Duodenal mucosa (tissue), 2 donors: ENCODE measurements at regions not wholly inside any gene's neighbourhood (a gene's known extent, or its start where the extent isn't known, plus 50 kb on each side); places are given as distances from the start of the nearest gene placed in this dataset.

Source experiments
- H3K27ac ChIP-seq: one replicate; pipeline ENCODE4 v1.7.0; 2013; ENCODE audit warnings: low read depth, low read length
- H3K27me3 ChIP-seq, 2 donors: one replicate each; pipeline ENCODE4 v1.7.0; 2013; ENCODE audit warnings: low read length in 2 of 2, control low read depth in 1 of 2; ENCODE audit not compliant: insufficient read depth in 2 of 2, control insufficient read depth in 1 of 2
- H3K36me3 ChIP-seq, 2 donors: one replicate each; pipeline ENCODE4 v1.7.0; 2013; ENCODE audit warnings: low read length in 2 of 2, control low read depth in 1 of 2; ENCODE audit not compliant: insufficient read depth in 2 of 2, control insufficient read depth in 1 of 2
- H3K4me1 ChIP-seq, 2 donors: one replicate each; pipeline ENCODE4 v1.7.0; 2013; ENCODE audit warnings: low read length in 2 of 2, control low read depth in 1 of 2; ENCODE audit not compliant: insufficient read depth in 2 of 2, control insufficient read depth in 1 of 2
- H3K4me3 ChIP-seq, 2 donors: one replicate each; pipeline ENCODE4 v1.7.0; 2013; ENCODE audit warnings: low read length in 2 of 2, low read depth in 1 of 2
- H3K9ac ChIP-seq, 2 donors: one replicate each; pipeline ENCODE4 v1.7.0; 2013; ENCODE audit warnings: low read length in 2 of 2, low read depth in 1 of 2
- H3K9me3 ChIP-seq, 2 donors: one replicate each; pipeline ENCODE4 v1.7.0; 2013; ENCODE audit warnings: low read length in 2 of 2, control low read depth in 1 of 2; ENCODE audit not compliant: control insufficient read depth in 1 of 2

DNA sequence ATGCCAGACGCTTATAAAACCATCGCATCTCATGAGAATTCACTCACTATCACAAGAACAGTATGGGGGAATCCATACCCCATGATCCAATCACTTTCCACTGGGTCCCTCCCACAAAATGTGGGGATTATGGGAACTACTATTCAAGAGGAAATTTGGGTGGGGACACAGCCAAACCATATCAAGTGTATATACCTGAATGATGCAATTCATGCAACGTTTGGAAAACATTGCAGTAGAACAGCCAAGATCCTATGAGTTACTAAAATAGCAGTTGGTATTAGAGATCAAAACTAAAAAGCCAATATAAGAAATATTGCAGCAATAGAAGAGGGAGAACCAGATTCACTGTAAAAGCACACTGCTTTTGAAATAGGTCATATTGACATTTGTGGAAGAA, 1543.9 kb upstream of the B3GALT2 start:
- Histone ChIP-seq H3K27me3 (no peaks in the 10 kb centered on the region), H3K9me3 (no peaks in the 10 kb centered on the region), H3K4me3 (no peak overlapping the region), H3K4me1 (no peaks in the 10 kb centered on the region), H3K27ac (no peak overlapping the region), H3K9ac (no peak overlapping the region), H3K36me3 (no peaks in the 10 kb centered on the region)

DNA sequence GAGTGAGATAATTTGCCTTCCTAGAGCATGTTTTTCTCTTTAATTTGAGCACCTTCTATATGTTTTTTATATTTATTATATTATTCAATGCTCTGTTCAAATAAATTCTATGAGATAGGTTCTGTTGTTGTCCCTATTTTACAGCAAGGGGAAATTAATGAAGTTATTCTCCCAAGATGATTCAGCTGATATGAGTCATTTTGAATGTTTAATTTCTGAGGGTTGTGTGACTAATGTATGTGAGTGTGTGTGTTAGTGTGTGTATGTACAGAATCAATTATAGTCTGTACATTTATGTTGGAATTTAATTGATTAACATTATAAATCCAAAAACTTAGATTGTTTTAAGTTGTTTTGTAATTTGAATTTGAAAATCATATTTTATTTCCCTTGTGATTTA, 1536.7 kb upstream of the B3GALT2 start:
- no peaks in the 10 kb centered on the region for H3K36me3 ChIP-seq
- H3K9me3 ChIP-seq: no peaks in the 10 kb centered on the region
- no peak overlapping the region for H3K27ac ChIP-seq
- H3K4me3 ChIP-seq: no peak overlapping the region
- no peak overlapping the region for H3K9ac ChIP-seq
- H3K27me3 ChIP-seq: no peaks in the 10 kb centered on the region
- no peaks in the 10 kb centered on the region for H3K4me1 ChIP-seq

DNA sequence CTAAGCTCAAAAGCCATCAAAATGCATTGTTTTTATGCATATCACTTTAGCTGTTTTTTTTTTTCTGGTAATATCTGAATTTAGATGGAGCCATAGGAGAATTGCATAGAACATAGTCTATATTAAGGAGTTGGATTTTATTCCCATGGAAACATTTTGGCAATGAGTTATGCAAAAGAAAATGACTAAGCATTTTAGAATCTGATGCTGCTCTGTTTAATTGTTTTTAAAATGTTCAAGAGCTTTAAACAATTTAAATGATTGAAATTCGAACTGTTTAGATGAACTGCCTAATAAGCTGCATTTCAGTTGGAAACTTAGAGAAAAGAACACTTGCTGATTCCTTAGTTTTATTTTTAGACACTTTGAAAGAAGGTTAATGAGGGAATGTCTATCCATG, 1531.5 kb upstream of the B3GALT2 start:
- Histone ChIP-seq H3K27me3 (no peaks in the 10 kb centered on the region), H3K27ac (no peak overlapping the region), H3K9me3 (no peaks in the 10 kb centered on the region), H3K9ac (no peak overlapping the region), H3K4me3 (no peak overlapping the region), H3K4me1 (no peaks in the 10 kb centered on the region), H3K36me3 (no peaks in the 10 kb centered on the region)

DNA sequence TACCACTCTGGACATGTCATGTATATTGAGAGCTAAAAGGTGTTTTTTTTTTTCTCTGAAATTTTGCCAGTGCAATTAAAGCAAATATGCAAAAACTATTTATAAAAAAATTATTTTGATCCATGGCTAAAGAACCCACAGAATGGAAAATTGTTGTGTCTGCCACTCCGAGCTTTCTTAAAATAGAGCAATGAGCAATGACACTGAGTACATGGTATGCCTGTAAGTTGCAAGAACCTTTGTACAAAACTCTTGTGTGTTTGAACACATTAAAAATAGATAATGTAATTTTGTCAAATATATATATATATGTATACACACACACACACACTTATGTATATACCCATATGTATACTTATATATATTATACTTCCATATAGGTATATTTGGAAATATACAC, 1530.9 kb upstream of the B3GALT2 start:
- no peak overlapping the region for H3K27ac ChIP-seq
- H3K4me3 ChIP-seq: no peak overlapping the region
- no peaks in the 10 kb centered on the region for H3K36me3 ChIP-seq
- no peaks in the 10 kb centered on the region for H3K4me1 ChIP-seq
- no peaks in the 10 kb centered on the region for H3K27me3 ChIP-seq
- H3K9ac ChIP-seq: no peak overlapping the region
- no peaks in the 10 kb centered on the region for H3K9me3 ChIP-seq

DNA sequence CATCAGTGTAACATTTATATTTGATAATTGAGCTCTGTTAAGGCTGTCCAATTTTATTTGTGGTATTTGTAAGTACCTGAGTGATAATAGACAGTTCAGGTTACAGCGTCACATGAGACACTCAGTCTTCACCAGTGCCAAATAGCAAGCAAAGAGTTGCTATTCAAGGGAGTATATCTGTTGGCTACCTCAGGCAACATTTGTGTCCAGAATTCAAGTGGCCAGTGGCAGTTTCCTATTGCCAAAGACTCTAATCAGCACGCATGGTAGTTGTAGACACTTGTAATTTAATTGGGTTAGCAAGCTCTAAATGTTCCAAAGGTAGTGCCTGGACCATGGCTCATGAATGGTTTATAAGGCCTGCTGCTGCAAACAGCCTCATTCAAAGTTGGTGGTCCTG, 1524.3 kb upstream of the B3GALT2 start:
- Histone ChIP-seq H3K36me3 (no peaks in the 10 kb centered on the region), H3K4me3 (no peak overlapping the region), H3K4me1 (no peaks in the 10 kb centered on the region), H3K9ac (no peak overlapping the region), H3K27ac (no peak overlapping the region), H3K27me3 (no peaks in the 10 kb centered on the region), H3K9me3 (no peaks in the 10 kb centered on the region)

DNA sequence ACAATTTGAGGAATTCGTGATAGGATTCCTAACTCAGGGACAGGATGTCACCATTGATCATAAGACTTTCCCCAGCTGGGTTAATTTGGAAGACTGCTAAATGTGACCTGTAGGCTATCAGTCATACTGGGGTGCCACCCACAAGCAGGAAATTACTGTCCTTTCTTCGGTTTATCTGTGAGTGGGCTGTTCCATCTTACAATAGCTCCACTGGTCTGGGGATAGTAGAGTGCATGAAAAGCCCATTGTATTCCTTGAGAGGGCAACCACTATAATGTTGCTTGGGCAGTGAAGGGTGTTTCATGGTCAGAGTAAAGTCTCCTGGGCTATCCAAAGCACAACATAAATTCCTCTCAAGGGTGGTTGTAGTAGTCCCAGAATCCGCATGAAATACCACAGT, 1523.0 kb upstream of the B3GALT2 start:
- Histone ChIP-seq H3K27me3 (no peaks in the 10 kb centered on the region), H3K4me3 (no peak overlapping the region), H3K9me3 (no peaks in the 10 kb centered on the region), H3K27ac (no peak overlapping the region), H3K9ac (no peak overlapping the region), H3K36me3 (no peaks in the 10 kb centered on the region), H3K4me1 (no peaks in the 10 kb centered on the region)

DNA sequence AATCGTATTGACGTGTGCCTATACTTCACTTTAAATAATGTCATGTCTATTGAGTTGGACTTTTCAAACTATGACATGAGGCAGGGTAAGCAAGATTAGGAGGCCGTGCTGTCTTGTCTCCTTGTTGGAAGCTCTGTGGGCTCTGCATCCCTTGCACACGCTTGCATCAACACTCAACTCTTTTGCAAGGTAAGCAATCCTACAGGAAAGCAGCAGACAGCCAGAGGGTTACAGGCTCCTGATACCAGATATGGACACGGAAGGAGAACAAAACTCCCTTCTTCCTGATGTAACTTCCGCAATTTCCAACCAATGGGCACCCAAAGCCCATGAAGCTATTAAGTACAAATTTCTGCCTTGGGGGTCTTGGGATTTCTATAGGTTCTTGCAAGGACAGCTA, 1520.7 kb upstream of the B3GALT2 start:
- Histone ChIP-seq H3K9ac (no peak overlapping the region), H3K27me3 (no peaks in the 10 kb centered on the region), H3K9me3 (no peaks in the 10 kb centered on the region), H3K4me1 (no peaks in the 10 kb centered on the region), H3K4me3 (no peak overlapping the region), H3K27ac (no peak overlapping the region), H3K36me3 (no peaks in the 10 kb centered on the region)

DNA sequence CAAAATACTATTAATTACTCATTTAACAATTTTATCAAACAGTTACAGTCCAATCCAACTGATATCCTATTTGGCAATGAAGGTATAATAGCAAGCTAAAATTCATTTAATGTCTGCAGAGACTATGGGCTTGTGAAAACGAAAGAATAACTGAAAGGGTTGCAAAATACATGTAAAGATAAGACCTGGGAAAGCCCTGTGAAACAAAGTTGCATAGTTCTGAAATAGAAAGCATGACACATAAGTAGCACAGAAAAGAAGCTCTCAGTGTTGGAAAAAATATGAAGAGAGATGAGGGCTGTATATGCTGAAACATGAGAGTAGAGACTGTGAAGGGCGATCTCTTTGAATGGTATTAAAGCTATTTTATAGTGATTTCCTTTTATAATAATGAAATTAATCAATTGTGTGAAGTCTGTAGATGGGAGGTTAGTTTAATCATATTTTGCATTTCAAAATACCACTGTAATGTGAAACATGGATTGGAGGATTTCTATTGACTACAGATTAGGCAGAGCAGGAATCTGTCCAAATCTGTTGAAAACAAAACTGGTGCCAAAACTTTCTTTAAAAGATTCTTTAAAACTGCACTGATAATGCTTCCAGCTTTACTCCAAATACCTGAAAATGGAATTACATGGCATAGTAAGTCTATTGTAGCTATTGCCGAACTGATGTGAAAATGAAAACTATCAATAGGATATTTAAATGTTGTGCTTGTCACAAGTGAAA, 1518.9 kb upstream of the B3GALT2 start:
- no peaks in the 10 kb centered on the region for H3K27me3 ChIP-seq
- H3K9ac ChIP-seq: no peak overlapping the region
- no peak overlapping the region for H3K27ac ChIP-seq
- H3K4me1 ChIP-seq: no peaks in the 10 kb centered on the region
- peaks cover 0 to 3% of the 10 kb centered on the region in 2 donors for H3K9me3 ChIP-seq
- no peak overlapping the region for H3K4me3 ChIP-seq
- H3K36me3 ChIP-seq: no peaks in the 10 kb centered on the region

DNA sequence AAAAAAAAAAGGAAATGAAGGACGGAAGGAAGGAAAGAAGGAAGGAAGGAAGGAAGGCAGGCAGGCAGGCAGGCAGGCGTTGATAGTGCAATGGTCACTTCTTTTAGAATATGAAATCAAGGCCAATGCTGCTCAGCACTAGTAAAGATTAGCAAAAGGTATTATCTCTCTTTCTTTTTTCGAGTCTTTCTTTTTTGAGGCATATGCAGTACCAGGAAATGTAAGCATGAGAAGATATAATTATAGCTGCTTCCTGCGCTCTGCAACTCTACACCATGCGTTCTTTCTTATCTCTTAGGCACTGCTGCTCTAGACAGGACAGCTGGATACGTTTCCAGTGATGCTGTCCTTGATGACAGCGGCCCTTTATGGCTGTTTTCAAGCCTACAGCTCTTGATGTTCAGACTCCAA, 1512.5 kb upstream of the B3GALT2 start:
- Histone ChIP-seq H3K27ac (no peak overlapping the region), H3K9ac (no peak overlapping the region), H3K9me3 (peaks cover 2 to 3% of the 10 kb centered on the region in 2 donors), H3K4me1 (no peaks in the 10 kb centered on the region), H3K27me3 (no peaks in the 10 kb centered on the region), H3K4me3 (no peak overlapping the region), H3K36me3 (no peaks in the 10 kb centered on the region)

DNA sequence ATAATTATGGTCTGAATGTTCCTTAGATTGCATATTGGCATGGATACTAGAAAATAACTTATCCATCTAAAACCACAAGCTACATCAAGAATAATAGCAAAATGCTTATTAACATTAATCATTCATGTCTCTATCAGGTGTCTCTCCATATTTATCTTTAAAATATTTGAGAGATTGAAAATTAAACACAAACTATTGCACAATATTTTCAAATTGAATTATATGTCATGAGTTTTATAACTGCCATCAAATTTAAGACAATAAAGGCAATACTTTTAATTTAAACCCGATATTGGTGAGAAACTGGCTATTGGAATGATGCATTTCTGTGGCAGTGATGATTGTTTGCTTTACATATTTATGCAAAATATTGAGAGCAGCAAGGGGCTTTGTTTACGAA, 1506.8 kb upstream of the B3GALT2 start:
- H3K9ac ChIP-seq: no peak overlapping the region
- no peak overlapping the region for H3K27ac ChIP-seq
- no peaks in the 10 kb centered on the region for H3K36me3 ChIP-seq
- peaks cover 0 to 2% of the 10 kb centered on the region in 2 donors for H3K9me3 ChIP-seq
- no peaks in the 10 kb centered on the region for H3K4me1 ChIP-seq
- no peaks in the 10 kb centered on the region for H3K27me3 ChIP-seq
- no peak overlapping the region for H3K4me3 ChIP-seq

DNA sequence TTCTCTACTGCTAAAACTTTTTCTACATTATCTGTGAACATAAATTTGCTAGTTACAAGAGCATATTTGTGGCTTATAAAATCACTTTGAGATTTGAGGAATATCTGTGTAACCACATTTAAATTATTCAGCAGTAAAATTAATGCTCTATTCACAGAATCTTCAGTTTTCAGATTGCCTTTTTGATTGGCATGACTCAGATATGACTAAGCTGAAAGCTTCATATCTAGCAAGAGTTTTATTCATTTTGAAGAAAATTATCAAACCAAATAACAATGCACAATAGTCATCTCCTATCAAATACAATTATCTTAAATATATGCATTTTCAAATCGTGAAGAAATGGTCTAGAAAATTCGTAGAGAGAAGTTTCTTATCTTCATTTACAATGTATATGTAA, 1498.2 kb upstream of the B3GALT2 start:
- no peaks in the 10 kb centered on the region for H3K27me3 ChIP-seq
- no peak overlapping the region for H3K9ac ChIP-seq
- H3K4me1 ChIP-seq: no peaks in the 10 kb centered on the region

More for the DNA sequence above, 1498.2 kb upstream of the B3GALT2 start:
- Histone ChIP-seq H3K36me3 (no peaks in the 10 kb centered on the region), H3K27ac (no peak overlapping the region), H3K4me3 (no peak overlapping the region), H3K9me3 (peaks cover 0 to 4% of the 10 kb centered on the region in 2 donors)
